Right ventricle myocardium inferior (tissue), 1 donor: ENCODE measurements at regions not wholly inside any gene's neighbourhood (a gene's known extent, or its start where the extent isn't known, plus 50 kb on each side); places are given as distances from the start of the nearest gene placed in this dataset.

Source experiments
- ATAC-seq: fragments of 200-7000 bp; cut with Tn5 transposase; one replicate; pipeline ENCODE4 v1.9.1; 2020; ENCODE audit warnings: mild to moderate bottlenecking, moderate library complexity
- DNase-seq: peaks from one replicate; pipeline ENCODE4 v3.0.0; 2021; ENCODE audit errors: missing footprints
- intact Hi-C: fragments of 100-400 bp; cut with DNase I; formaldehyde crosslinking; loops from one replicate; pipeline ENCODE4 v1.11.0; 2022
- donor health status: DM: no; HTN: yes; CAD: no; lungs with severe emphysema.

DNA sequence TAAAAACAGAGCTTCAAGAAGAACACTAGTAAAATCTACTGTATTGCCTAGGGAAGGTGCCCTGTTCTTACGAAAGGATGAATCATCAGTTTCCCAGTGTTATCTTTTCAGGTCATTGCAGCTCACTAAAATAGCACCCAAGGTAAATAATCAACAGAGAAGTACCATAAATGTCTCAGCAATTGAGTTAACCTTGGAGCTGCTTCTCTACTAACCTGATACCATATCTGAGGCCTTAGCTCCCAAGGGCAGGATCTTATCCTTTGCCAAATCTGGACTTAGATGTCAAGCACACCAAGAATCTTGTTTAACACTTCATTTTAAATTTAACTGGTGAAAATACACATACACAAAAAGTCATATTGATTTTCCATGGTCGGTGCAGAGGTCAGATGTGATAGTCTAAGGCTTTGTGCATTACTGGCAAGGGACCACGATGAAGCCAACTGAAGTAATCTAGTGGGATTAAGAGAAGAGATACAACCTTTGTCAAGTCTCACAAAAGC is 81.5 kb downstream of the EDN1 start:
- intact Hi-C loops: no loop called here

DNA sequence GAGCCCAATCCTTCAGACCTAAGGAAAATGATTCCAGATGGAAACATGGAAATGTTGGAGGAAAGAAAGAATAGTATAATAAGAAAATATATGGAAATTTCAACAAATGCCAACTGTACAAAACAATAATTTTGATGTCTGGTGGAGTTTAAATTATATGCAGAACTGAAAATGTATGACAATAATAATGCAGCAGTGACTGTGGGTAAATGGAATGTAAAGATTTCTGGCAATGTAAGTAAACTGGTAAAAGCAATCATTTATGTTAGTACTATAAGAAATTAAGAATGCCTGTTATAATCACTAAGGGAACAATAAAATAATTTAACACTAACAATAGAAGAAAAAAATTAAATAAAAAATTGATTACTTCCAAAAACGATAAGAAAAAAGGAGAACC is 89.0 kb downstream of the EDN1 start:
- ATAC-seq (no peak), DNase-seq (no peak)
- intact Hi-C loops: no loop called here

More for the DNA sequence above, 81.5 kb downstream of the EDN1 start:
- ATAC-seq: no peak
- no peak for DNase-seq

DNA sequence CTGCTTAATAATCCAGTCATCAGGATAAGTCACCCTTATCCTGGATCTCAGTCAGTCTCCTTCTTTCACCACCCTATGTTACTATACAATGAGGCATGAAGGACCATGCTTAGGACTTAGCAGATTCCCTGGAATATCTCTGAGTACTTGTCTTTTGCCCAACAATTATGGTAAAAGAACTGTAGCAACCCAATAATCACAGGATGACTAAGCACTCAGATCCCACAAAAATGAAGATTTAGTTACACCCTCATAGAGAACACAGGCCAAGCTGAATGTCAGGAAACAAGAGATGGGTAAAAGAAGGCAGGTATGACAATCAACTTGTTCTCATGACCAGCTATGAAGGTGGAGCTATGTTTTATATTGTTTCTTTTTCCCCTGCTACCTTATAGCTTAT is 91.4 kb downstream of the EDN1 start:
- ATAC-seq (no peak), DNase-seq (no peak)
- intact Hi-C loops: no loop called here

DNA sequence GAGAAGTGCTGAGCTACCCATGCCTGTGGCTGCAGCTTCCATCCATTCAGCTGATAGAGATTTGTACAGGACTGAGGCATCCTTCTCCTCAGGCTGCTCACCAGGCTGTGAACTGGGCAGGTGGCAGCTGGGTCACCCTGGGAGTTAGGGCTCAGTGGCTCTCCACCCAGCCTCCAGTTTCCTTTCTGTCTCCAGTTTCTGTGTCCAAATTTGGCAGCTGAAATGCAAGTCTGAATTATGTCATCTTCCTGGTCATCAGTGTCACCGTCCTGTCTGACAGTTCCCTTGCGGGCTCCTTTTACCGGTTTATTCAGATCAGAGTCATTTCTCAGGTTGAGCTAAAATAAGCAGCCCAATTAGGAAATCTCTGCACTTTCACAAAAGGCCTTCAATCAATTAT is 93.3 kb downstream of the EDN1 start:
- DNase-seq: no peak
- ATAC-seq: no peak
- intact Hi-C loops: no loop called here

DNA sequence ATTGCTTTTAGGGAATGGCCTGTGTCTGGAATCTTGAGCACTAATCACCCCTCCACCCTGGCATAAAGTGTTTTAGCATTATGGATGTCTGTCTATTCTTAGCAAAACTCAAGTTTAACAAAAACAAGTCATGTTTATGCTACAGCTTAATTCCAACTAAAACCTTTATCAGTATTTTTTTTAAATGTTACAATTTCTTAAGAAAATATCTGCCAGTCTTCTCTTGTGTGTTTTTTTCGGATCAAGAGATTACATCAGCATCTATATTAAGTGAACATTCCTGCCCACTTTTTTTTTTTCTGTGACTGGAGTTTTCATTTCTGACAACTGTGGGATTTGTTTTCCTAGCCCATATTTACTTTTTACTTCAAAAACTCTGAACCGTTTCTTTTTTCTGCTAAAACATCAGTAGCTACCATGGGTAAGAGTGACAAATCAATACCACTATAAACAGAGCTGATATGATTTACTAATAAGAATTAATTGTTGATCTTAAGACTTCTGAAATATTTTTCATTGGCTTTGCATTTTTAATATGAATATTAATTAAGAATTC is 94.3 kb downstream of the EDN1 start:
- ATAC-seq: no peak
- DNase-seq: no peak
- intact Hi-C loops: no loop called here

DNA sequence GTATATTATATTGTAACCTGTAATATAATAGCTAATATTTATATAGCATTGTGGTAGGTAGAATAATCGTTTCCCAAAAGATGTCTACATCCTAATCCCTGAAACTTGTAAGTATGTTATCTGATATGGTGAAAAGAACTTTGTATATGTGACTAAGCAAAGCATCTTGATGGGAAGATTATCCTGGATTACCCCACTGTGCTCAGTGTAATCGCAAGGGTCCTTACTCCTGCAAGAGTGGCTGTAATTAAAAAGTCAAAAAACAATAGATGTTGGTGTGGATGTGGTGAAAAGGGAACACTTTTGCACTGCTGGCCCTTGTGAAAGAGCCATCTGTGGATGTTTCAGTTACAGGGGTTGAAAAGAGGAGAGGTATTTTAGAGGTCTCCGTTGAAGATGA is 95.2 kb downstream of the EDN1 start:
- no peak for ATAC-seq
- intact Hi-C loops: no loop called here
- DNase-seq: no peak

DNA sequence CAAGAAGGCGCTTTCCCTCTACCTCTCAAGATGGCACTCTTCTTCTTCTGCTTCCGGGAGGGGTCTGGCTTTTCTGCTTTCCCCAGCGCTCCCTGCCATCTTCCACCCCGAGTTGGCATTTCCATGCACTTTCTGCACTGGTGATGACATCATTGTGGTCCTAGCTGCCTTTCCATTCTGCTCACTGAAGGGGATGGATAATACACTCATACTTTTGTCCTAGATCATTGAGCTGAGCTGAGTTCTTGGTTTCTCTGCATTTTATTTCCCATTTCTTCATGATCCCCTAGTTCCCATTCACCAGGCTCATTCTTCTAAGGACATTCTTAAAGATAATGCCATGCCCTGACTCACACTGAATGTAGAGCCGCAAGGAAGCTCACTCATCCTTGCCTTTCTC is 96.7 kb downstream of the EDN1 start:
- DNase-seq (no peak), ATAC-seq (no peak)
- intact Hi-C loops: no loop called here

DNA sequence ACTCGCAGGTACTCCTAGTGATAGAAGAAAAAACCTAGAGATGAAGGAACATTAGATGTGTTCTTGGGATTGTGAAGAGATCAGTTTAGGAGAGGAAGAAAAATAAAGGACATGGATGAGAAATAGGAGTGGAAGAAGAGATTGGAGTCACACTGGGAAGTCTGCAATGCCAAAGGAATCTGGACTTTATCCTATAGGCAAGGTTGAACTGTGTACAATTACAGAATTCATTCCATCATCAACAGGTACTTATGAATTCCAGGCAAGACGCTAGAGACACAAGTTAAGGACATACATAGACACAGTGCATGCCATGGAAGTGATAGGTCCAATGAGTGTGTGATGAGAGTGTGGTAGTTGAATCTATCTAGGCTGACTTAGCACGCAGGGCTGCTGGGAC is 101.3 kb downstream of the EDN1 start:
- intact Hi-C loops: loop anchor here (10.0 kb wide), 1 partner anchor 213 kb away; no protein-coding TSS in a partner anchor
- DNase-seq (no peak), ATAC-seq (no peak)

DNA sequence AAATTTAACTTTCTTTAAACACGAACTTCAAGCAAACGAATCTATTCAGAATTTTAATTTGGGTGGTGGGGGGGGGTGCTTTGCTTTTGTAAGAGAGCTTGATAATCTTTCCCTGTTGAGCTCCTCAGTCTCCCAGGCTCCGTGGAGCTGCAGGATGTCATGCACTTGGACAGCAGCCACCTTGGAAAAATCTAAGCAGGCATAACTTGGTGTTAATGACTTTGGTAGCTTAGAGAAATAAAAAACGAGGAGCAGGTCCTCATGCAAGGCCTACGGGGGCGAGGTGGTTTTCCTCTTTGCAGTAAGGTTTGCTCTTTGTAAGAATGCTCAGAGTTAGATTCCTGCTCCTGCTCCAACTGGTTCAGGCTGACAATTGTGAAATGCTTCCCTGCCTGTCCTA is 102.3 kb downstream of the EDN1 start:
- ATAC-seq (no peak), DNase-seq (no peak)
- intact Hi-C loops: loop anchor here (10.0 kb wide), 1 partner anchor 212 kb away; no protein-coding TSS in a partner anchor

DNA sequence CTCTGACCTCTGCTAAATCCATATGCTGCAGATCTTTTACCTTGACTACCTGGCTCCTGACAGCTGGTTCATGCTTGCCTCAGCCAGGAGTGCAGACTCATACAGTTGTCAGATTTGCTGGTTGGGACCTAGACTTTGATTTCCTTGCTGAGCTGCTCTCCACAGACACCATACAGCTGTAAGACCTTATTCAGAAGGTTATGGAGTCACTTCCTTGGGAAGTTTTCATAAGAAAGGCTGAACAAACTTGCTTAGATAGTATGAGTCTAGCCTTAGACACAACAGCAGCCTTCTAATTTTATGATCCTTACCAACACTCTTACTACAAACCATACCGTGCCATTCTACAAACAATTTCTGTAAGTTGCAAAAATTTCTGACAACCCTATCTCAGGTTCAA is 102.9 kb downstream of the EDN1 start:
- ATAC-seq (no peak), DNase-seq (no peak)
- intact Hi-C loops: loop anchor here (10.0 kb wide), 1 partner anchor 212 kb away; no protein-coding TSS in a partner anchor

DNA sequence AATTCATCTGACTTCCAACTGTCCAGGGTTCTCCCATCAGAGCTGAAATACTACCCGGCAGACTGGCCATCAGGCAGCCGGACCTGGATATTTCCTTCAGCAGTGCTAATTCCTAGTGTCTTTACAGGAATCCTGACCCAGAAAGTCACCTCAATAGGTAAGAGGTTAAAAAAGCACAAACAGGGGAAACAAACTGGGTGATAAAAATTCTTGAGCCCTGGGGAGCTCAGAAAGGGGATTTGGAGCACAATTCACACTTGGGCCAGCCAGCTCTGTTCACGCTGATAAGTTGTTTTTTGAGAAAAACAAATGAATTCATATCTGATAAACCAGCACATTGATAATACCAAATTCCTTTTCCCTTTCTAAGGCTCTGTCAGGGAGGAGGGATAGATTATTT is 104.0 kb downstream of the EDN1 start:
- ATAC-seq: no peak
- DNase-seq: no peak
- intact Hi-C loops: loop anchor here (10.0 kb wide), 1 partner anchor 211 kb away; no protein-coding TSS in a partner anchor

DNA sequence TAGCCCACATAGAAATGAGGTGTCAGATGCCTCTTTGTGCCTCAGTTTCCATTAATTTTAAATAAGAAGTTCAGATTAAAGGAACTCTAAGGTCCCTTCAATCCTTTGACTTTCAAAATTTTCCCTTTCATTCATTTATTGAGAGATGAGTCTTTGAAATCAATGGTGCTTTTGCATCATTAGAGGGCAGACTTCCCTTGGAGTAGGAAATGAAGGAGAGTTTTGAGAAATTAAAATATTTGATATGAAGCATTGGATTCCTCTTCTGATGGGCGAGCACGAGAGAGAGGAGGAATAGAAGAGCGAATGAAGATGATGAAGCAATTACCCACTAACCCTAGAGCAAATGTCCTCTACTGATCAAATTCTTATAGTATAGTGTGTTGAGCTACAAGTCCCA is 105.7 kb downstream of the EDN1 start:
- intact Hi-C loops: loop anchor here (10.0 kb wide), 1 partner anchor 209 kb away; no protein-coding TSS in a partner anchor

DNA sequence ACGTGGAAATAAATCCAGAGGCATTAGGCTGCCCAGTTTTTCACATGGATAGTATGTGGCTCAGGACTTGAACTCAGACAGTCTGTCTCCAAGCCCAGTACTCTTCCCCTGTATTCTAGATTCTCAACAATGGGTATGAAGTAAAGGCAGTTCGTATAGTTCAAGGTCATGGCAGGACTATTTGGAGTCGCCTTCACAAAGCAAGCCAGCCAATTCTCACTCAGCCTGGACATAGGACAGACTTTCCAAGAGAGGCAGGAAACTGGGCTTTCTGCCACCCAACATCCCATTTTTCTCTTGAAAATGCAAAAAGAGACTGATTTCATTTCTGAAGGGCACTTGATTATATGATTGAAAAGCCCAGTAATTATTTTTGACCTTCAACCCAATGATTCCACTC is 111.0 kb downstream of the EDN1 start:
- DNase-seq (no peak), ATAC-seq (no peak)

More for the DNA sequence above, 105.7 kb downstream of the EDN1 start:
- ATAC-seq (no peak), DNase-seq (no peak)

DNA sequence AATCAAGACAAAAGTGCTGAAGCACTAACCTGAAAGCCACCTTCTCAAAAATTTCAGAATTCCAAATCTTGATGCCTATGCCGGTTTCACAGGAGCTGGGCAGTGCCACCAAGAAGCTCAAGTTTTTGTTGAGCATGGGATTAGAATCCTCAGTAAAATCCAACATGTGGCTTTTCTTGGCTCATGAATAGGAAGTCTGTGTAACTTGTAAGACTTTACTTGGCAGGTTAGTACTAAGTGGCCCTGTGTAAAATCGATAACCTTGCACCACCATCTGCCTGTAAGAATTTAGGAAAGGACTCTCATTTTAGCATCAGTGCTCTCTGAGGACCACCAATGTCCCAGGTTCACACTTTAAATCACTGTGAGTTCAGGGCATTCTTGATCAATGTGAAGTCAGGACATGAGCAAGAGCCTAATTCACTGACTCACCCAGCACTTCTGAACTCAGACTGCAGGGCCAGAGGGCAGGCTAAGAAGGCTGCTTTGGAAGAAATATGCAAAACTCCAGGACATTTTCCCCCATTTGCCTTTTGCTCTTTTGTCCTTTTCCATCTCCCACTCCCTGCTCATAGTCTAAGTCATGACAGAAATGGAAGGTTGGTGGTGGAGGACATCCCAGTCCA is 113.2 kb downstream of the EDN1 start:
- intact Hi-C loops: no loop called here
- DNase-seq (no peak), ATAC-seq (no peak)

More for the DNA sequence above, 111.0 kb downstream of the EDN1 start:
- intact Hi-C loops: no loop called here

DNA sequence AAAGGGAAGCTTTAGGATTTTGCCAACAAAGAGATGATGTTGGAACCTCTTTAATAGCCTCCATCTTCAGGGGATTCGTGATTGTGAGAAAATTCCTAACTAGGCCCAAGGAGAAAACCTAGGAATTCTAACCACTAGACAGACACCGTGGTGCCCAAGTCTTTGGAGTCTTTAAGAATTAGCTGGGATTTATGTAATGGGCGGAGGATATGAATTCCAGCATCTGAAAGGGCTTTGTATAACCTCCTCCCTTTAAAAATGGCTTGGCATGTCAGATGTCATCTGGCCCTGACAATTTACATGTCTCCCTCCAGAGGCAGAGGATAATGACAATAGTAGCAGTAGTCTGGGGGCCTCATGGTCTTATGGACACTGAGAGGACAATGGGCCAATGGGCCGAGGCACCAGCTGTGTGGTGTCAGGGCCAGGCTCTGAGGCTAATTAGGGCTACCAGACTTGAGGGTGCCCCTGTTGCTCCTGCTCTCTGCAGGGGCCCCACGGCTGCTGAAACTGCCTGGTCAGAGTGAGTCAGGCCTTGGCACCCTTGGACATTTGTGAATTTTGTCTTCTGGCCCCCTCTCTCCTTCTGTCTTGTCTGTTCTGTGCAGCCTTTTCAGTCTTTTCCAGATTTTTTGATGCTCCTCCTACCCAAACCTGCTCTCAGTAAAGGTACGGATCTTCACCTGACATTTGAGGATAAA is 113.9 kb downstream of the EDN1 start:
- ATAC-seq: no peak
- intact Hi-C loops: no loop called here

DNA sequence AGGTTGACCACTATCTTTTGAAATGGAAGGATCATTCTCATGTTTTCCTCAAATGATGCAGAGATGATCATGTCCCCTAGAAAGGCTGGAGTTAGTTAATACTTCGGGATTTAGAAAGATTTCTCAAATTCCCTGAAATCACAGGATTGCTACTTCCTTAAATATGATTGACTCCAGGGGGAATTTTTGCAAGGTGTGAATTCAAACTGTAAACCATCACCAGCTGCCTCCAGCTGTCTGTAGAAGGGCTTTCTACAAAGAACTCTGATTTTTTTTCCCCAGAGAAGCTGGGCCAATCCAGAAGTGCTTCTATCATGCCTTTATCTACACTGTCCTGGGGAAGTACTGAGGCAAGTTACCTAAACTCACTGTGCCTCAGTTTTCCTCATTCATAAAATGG is 114.5 kb downstream of the EDN1 start:
- ATAC-seq: no peak
- no peak for DNase-seq
- intact Hi-C loops: loop anchor here (5.0 kb wide), 1 partner anchor 97 kb away; no protein-coding TSS in a partner anchor

More for the DNA sequence above, 113.9 kb downstream of the EDN1 start:
- no peak for DNase-seq

DNA sequence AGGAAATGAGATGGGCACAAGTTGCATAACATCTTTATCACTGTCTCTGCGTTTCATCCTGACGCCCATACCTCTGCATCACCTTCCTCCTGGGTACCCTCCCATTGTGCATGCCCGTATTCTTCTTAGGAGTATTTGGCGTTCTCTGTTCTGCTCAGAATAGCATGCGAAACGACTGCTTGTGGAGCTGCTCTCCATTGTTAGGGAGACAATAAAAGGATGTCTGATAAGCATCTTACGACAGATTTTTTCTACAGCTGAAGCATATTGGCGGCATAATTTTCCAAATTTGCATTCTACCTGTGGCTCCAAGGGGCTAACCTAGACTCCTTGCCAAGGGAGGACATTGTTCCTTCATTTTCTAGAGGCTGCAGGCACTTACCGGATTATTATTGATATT is 118.6 kb downstream of the EDN1 start:
- intact Hi-C loops: loop anchor here (5.0 kb wide), 1 partner anchor 101 kb away; no protein-coding TSS in a partner anchor
- DNase-seq (no peak), ATAC-seq (no peak)

DNA sequence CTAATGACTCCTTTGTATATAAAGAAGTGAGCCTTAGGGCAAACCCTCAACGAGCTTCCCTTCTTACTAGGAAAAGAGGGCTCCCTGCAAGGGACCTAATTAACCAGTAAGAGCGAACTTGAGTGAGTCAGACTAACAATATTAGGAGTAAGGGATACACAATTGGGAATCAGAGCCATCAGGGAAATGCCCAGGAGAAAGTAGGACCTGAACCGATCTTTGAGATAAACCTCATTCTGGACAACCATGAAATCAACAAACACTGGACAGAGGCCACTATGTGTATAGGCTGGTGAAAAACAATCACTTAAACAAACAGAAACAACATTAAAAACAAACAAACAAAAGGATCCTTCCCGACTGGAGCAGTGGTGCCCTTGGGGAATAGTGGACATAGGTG is 120.8 kb downstream of the EDN1 start:
- no peak for ATAC-seq
- no peak for DNase-seq
- intact Hi-C loops: no loop called here

DNA sequence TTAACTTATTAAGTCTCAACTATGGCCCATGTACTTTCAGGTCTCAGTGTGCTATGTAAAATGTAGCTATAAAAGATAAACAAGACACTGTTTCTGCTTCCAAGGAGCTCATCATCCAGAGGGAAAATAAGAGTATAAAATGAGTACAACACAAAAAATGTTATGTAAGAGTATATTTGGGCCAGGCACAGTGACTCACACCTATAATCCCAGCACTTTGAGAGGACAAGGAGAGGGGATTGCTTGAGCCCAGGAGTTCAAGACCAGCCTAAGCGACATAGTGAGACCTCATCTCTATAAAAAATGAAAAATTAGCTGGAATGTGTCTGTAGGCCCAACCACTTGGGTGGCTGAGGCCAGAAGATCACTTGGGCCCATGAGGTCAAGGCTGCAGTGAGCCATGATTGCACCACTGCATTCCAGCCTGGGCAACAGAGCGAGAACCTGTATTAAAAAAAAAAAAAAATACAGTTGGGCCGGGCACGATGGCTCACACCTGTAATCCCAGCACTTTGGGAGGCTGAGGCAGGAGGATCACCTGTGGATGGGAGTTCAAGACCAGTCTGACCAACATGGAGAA is 124.0 kb downstream of the EDN1 start:
- no peak for ATAC-seq
- no peak for DNase-seq
- intact Hi-C loops: no loop called here
